IPS-18a (cell line): ENCODE measurements at regions not wholly inside any gene's neighbourhood (a gene's known extent, or its start where the extent isn't known, plus 50 kb on each side); places are given as distances from the start of the nearest gene placed in this dataset.

ENCODE experiments used
- H3K27ac ChIP-seq: one replicate; pipeline ENCODE4 v1.5.1; 2013; ENCODE audit warnings: low read length
- H3K27me3 ChIP-seq: one replicate; pipeline ENCODE4 v1.6.1; 2013; ENCODE audit warnings: mild to moderate bottlenecking, low read length; ENCODE audit not compliant: control insufficient read depth, insufficient read depth
- H3K36me3 ChIP-seq: one replicate; pipeline ENCODE4 v1.6.1; 2013; ENCODE audit warnings: low read depth, low read length; ENCODE audit not compliant: control insufficient read depth
- H3K4me1 ChIP-seq: one replicate; pipeline ENCODE4 v1.6.1; 2013; ENCODE audit warnings: low read depth, low read length; ENCODE audit not compliant: control insufficient read depth
- H3K4me3 ChIP-seq: one replicate; pipeline ENCODE4 v1.5.1; 2013; ENCODE audit warnings: low read length
- H3K9ac ChIP-seq: one replicate; pipeline ENCODE4 v1.6.1; 2013; ENCODE audit warnings: mild to moderate bottlenecking, low read length, moderate library complexity
- H3K9me3 ChIP-seq: one replicate; pipeline ENCODE4 v1.6.1; 2013; ENCODE audit warnings: low read depth, low read length; ENCODE audit not compliant: control insufficient read depth

DNA sequence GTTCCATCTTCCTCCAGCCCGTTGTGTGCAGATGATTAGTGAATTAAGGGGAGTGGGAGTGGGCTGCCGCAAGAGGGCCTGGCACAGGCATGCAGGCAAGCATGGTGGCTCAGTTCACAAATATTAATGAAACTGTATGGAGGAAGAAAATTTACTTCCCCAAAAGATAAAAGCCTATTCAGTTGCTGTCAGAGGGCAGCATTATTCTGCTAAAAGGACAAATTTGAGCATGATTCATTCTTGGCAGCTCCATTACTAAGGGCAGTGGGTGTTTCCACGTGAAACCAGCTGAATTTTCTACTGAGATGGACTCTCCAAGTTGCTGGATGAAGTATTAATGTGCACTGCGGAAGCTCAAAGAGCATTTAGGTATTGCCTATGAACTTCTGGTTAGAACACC is 90.9 kb upstream of the WDR11 start:
- Histone ChIP-seq H3K4me3 (no peak overlapping the region), H3K27me3 (no peaks in the 10 kb centered on the region)

DNA sequence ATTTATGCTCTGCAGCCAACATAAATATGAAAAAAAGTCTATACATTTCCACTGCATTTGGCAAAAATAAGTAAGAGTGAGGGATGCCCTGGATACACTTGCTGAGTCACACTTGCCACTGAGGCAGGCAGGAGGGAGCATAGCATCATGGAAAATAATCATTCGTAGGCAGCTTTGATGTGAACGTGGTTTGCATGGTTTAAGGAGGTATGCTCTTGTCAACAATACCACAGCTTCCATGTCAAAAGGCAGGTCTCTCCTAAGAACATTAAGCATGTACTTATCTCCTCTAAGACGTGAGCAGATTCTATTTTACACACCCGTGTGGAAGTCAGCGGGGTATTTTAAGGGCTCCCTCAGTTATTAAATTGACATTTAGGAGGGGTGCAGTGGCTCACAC is 89.2 kb upstream of the WDR11 start:
- Histone ChIP-seq H3K9ac (no peak overlapping the region), H3K4me1 (peaks cover 9% of the 10 kb centered on the region), H3K36me3 (no peaks in the 10 kb centered on the region)

More for the DNA sequence above, 90.9 kb upstream of the WDR11 start:
- Histone ChIP-seq H3K9me3 (no peaks in the 10 kb centered on the region), H3K9ac (no peak overlapping the region), H3K27ac (no peak overlapping the region), H3K4me1 (peaks cover 5% of the 10 kb centered on the region), H3K36me3 (no peaks in the 10 kb centered on the region)

DNA sequence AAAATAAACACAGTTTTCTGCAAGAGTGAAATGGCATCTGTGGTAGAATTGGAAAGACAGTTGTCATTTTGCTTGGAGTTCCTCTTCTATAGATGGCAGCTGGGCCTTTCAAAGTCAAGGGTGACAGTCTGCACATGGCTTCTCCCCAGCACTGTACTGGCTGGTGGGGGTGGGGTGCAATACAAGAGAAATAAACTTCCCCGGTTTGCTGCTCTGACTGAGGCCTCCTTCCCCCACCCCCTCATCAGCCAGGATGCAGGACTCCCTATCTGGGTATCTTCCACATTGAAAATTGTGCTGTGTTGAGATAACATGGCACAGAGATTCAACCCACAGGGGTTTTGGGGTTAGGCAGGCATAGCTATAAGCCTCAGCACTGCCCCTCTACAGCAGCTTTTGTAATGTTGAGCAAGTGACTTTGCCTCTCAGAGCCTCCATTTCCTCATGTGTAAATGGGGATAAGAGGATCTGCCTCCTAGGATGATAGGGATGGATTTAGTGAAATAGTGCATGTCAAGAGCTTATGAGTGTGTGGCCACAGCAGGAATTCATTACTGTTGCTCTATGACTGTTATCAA is 85.8 kb upstream of the WDR11 start:
- no peaks in the 10 kb centered on the region for H3K27me3 ChIP-seq
- peaks cover 13% of the 10 kb centered on the region for H3K4me1 ChIP-seq
- no peaks in the 10 kb centered on the region for H3K9me3 ChIP-seq
- no peak overlapping the region for H3K9ac ChIP-seq
- no peak overlapping the region for H3K4me3 ChIP-seq
- no peak overlapping the region for H3K27ac ChIP-seq
- no peaks in the 10 kb centered on the region for H3K36me3 ChIP-seq

More for the DNA sequence above, 89.2 kb upstream of the WDR11 start:
- Histone ChIP-seq H3K4me3 (no peak overlapping the region), H3K27ac (no peak overlapping the region), H3K9me3 (no peaks in the 10 kb centered on the region), H3K27me3 (no peaks in the 10 kb centered on the region)

DNA sequence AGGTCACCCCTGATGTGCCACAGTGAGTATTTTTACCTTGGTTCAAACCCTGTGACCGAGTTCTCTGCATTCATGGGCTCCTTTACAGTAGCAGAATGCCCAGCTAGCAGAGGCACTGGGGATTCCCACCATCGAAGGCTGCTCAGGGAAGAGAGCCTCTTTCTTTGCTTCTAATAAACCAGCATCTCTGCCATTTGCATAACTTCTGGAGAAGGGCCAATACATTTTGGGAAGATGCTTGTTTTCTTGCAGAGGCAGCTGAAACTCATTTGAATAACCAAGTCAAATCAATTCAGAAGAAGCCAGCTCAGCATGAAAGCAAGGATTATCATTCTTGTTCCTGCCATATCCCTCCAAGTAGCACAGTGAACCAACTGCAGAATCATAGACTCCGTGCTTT is 82.9 kb upstream of the WDR11 start:
- Histone ChIP-seq H3K9ac (no peak overlapping the region), H3K4me1 (peaks cover 13% of the 10 kb centered on the region), H3K27me3 (no peaks in the 10 kb centered on the region), H3K36me3 (no peaks in the 10 kb centered on the region), H3K4me3 (no peak overlapping the region), H3K27ac (no peak overlapping the region), H3K9me3 (no peaks in the 10 kb centered on the region)

DNA sequence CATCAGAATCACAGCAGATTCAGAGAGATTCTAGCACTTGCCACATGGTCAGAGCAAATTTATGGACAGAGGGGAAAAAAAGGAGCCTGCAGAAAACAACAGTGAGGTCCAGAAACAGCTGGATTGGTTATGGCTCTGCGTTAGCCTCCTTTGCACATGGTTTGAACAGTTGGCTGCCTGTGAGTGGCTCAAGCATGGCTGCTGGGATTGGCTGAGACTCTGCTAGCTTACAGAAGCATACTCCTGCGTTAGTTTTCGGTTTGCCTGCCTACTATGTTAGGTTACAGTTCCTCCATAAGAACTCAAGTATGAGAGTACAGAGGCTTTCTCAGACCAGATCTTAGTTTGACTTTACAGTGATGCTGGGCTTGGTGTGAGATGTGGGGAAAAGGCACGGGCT is 80.7 kb upstream of the WDR11 start:
- no peak overlapping the region for H3K9ac ChIP-seq
- no peaks in the 10 kb centered on the region for H3K27me3 ChIP-seq
- no peak overlapping the region for H3K27ac ChIP-seq
- H3K36me3 ChIP-seq: no peaks in the 10 kb centered on the region
- H3K9me3 ChIP-seq: no peaks in the 10 kb centered on the region
- no peak overlapping the region for H3K4me3 ChIP-seq
- H3K4me1 ChIP-seq: peaks cover 6% of the 10 kb centered on the region

DNA sequence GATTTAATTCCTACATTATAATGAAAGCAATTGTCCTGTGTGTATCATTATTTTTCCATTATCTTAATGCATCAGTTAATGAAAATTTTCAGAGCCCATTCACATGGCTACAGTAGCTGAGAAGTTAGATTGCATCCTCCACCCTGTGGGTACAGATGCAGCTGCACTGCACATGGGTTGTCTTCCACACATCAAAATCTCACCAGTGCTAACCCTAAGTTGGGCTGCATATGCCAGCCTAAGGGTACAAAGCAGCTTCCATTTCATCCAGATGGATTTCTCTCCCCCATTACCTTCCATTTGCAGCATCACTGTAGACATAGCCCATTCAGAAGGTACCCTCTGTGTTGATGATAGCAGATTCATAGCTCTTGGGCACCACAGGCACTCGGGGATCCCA is 74.7 kb upstream of the WDR11 start:
- Histone ChIP-seq H3K4me3 (no peak overlapping the region), H3K4me1 (no peaks in the 10 kb centered on the region), H3K27me3 (no peaks in the 10 kb centered on the region), H3K9ac (no peak overlapping the region), H3K27ac (no peak overlapping the region), H3K36me3 (no peaks in the 10 kb centered on the region), H3K9me3 (no peaks in the 10 kb centered on the region)

DNA sequence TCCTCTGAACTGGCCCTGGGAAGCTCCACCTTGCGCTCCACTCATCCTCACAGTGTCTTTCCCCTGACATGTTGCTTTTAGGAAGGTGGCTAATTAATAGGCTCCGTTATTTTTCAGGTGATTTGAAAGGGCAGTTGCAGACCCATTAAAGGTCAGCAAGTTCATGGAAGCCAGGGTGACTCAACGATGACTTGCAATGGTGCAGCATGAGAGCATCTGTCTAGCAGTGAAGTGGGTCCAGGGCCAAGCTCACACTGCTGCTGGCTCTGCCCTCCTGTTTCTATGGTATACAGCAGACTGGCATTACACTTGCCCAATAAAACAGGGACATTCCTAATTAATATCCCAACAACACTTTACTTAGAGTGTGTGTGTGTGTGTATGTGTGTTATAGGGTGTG is 68.8 kb upstream of the WDR11 start:
- H3K36me3 ChIP-seq: no peaks in the 10 kb centered on the region
- no peaks in the 10 kb centered on the region for H3K27me3 ChIP-seq
- H3K4me3 ChIP-seq: no peak overlapping the region
- H3K9me3 ChIP-seq: no peaks in the 10 kb centered on the region
- H3K9ac ChIP-seq: no peak overlapping the region
- H3K27ac ChIP-seq: no peak overlapping the region
- H3K4me1 ChIP-seq: no peaks in the 10 kb centered on the region

DNA sequence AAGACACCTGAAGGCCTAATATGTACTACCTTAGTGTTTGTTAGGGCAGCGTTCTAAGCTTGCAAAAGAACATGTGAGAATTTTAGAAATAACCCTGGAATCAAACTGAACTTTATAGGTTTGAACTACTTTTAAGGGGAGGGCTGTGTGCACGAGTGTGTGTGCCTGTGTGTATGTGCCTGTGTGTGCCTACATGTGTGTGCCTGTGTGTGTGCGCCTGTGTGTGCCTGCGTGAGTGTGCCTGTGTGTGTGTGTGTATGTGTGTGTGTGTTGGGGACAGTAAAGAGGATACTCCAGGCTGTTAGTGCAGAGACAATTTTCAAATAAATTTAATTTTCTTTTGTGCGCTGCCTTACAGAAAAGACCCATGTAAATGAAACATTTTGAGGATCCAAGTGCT is 68.1 kb upstream of the WDR11 start:
- H3K4me1 ChIP-seq: no peaks in the 10 kb centered on the region
- H3K27me3 ChIP-seq: no peaks in the 10 kb centered on the region
- no peaks in the 10 kb centered on the region for H3K36me3 ChIP-seq
- H3K9ac ChIP-seq: no peak overlapping the region
- no peak overlapping the region for H3K27ac ChIP-seq
- no peak overlapping the region for H3K4me3 ChIP-seq
- H3K9me3 ChIP-seq: no peaks in the 10 kb centered on the region

DNA sequence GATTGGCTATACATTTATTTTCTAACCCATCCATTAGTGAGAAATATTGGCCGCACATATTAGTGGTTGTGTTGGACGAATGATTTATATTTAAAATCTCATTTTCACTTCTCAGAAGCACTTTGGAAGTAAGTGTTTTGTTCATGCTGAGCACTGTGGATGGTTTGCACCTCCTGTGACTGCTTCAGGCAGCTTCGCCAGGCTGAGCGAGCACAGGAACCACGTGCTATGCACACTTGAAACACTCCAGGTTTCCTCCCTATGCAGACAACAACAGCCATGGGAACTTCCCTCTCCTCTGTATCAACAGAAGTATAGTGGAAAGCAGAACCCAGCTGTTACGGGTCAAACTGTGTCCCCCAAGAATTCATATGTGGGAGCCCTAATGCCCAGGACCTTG is 67.3 kb upstream of the WDR11 start:
- H3K36me3 ChIP-seq: no peaks in the 10 kb centered on the region
- H3K9ac ChIP-seq: no peak overlapping the region
- no peaks in the 10 kb centered on the region for H3K9me3 ChIP-seq
- no peaks in the 10 kb centered on the region for H3K27me3 ChIP-seq
- no peak overlapping the region for H3K27ac ChIP-seq
- no peak overlapping the region for H3K4me3 ChIP-seq
- no peaks in the 10 kb centered on the region for H3K4me1 ChIP-seq

DNA sequence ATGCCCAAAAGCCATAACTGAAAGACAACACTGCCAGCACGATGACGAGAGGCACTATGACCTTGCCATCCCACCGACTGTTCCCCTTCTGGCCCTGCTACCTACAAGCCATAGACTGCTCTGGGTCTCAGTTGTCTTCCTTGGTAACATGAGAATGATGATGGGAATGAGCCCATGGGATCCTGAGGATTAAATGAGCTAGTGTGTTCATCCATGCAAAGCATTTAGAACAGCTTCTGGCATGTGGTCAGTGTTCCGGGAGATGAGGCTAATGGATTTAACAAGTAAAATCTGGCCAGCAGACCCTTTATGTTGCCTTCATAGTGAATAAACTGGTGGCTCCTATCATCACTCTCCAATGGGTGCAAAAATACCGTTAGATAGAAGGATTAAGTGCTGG is 62.4 kb upstream of the WDR11 start:
- H3K9ac ChIP-seq: no peak overlapping the region
- no peak overlapping the region for H3K27ac ChIP-seq
- no peak overlapping the region for H3K4me3 ChIP-seq
- H3K4me1 ChIP-seq: peaks cover 9% of the 10 kb centered on the region
- no peaks in the 10 kb centered on the region for H3K9me3 ChIP-seq
- no peaks in the 10 kb centered on the region for H3K36me3 ChIP-seq
- no peaks in the 10 kb centered on the region for H3K27me3 ChIP-seq

DNA sequence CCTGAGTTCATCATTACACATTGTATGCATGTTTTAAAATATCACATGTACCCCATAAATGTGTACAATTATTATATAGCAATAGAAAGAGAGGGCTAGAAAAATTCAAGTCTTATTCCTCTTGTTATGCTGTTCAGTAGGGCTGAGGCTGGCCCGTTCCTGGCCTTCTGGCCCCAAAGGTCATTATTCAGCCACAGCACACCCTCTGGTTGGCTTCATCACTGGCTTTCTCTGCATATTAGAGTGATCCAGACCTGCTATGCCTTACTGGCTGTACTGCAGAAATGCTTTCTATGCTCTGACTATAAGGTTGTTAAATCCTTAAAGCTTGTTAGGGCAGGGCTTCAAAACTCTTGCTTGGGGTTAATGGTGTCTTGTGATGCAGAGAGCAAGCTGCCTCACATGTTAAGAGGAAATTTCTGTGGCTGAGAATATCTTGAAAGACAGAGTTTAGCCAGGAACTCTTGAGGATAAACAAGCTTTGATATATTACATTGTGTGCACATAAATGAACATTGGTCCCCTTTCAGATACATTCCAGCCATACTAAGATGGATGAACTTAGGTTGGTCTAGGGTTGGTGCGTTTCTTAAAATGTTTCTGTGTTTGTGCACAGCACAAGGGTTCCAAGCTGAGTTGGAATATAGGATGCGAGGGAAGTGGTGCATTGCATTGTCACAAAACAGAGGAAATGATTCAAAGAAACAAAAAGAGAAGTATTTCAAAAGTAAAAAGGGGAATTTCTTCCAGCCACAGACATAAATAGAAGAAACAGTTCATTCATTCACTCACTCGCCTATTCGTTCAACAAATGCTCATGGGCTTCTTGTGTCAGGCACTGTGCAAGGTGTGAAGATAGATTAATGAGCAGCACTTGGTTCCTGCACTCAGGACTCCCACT is 61.6 kb upstream of the WDR11 start:
- H3K27ac ChIP-seq: no peak overlapping the region
- H3K36me3 ChIP-seq: no peaks in the 10 kb centered on the region
- H3K9ac ChIP-seq: no peak overlapping the region
- H3K9me3 ChIP-seq: no peaks in the 10 kb centered on the region
- H3K27me3 ChIP-seq: no peaks in the 10 kb centered on the region
- H3K4me3 ChIP-seq: no peak overlapping the region
- H3K4me1 ChIP-seq: peaks cover 9% of the 10 kb centered on the region

DNA sequence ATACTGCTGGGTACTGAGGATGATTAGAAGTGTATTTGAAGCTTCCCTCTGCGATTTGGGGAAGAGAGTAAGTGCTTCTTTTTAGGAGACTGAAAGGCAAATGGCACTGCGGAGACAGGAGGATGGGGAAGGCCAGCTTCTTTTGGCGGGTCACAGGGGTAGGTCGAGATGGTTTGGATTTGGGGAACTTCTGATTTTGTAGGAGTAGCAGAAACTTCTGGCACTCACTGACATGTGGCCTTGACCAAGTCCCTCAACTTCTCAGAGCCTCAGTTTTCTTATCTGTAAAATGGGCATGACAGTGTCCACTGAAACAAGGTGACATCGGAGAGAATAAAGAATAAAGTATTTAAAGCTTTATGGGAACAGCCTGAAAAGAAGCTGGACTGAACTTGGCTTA is 59.8 kb upstream of the WDR11 start:
- Histone ChIP-seq H3K36me3 (no peaks in the 10 kb centered on the region), H3K9ac (no peak overlapping the region), H3K4me3 (no peak overlapping the region), H3K9me3 (no peaks in the 10 kb centered on the region), H3K4me1 (peaks cover 9% of the 10 kb centered on the region), H3K27me3 (no peaks in the 10 kb centered on the region), H3K27ac (no peak overlapping the region)
